Neuronal stem cell (in vitro differentiated cells): ENCODE measurements at regions not wholly inside any gene's neighbourhood (a gene's known extent, or its start where the extent isn't known, plus 50 kb on each side); places are given as distances from the start of the nearest gene placed in this dataset.

Source experiments
- DNase-seq: peaks from one replicate; pipeline ENCODE4 v3.0.0-alpha.2; 2013; ENCODE audit warnings: low spot score
- H2AFZ ChIP-seq: one replicate; pipeline ENCODE4 v1.6.1; 2013; ENCODE audit warnings: mild to moderate bottlenecking, low read length, inconsistent platforms
- H2AK5ac ChIP-seq: 2 replicates; pipeline ENCODE4 v1.6.1; 2013; ENCODE audit warnings: low read depth, mild to moderate bottlenecking, inconsistent platforms, low read length, moderate library complexity, mixed read lengths
- H2BK120ac ChIP-seq: 2 replicates; pipeline ENCODE4 v1.6.1; 2013; ENCODE audit warnings: low read depth, mild to moderate bottlenecking, inconsistent platforms, low read length, moderate library complexity, mixed read lengths
- H2BK12ac ChIP-seq: one replicate; pipeline ENCODE4 v1.6.1; 2013; ENCODE audit warnings: low read length, inconsistent platforms
- H2BK15ac ChIP-seq: 2 replicates; pipeline ENCODE4 v1.6.1; 2013; ENCODE audit warnings: mild to moderate bottlenecking, low read length, inconsistent platforms, mixed read lengths
- H2BK5ac ChIP-seq: one replicate; pipeline ENCODE4 v1.6.1; 2013; ENCODE audit warnings: inconsistent platforms, mild to moderate bottlenecking, low read length, moderate library complexity
- H3K14ac ChIP-seq: one replicate; pipeline ENCODE4 v1.6.1; 2013; ENCODE audit warnings: low read length, inconsistent platforms
- H3K18ac ChIP-seq: 2 replicates; pipeline ENCODE4 v1.6.1; 2013; ENCODE audit warnings: low read length, inconsistent platforms
- H3K23ac ChIP-seq: 2 replicates; pipeline ENCODE4 v1.6.1; 2013; ENCODE audit warnings: low read depth, mild to moderate bottlenecking, mixed read lengths, low read length, inconsistent platforms; ENCODE audit not compliant: poor library complexity
- H3K27ac ChIP-seq: replicated peaks from 3 replicates; pipeline ENCODE4 v1.5.1; 2013; ENCODE audit warnings: low read length, inconsistent platforms
- H3K27me3 ChIP-seq, 3 experiments: 2 replicates each; pipeline ENCODE4 v1.6.1; 2013; ENCODE audit warnings: low read length in 3 of 3, mild to moderate bottlenecking in 2 of 3, inconsistent platforms in 1 of 3, low read depth in 1 of 3, mixed read lengths in 1 of 3, moderate library complexity in 1 of 3; ENCODE audit not compliant: control insufficient read depth in 3 of 3, insufficient read depth in 3 of 3
- H3K36me3 ChIP-seq, 2 donors: replicated peaks in 1 of 2; 2 replicates each; pipeline ENCODE4 v1.6.1; 2013; ENCODE audit warnings: low read length in 2 of 2; ENCODE audit not compliant: control insufficient read depth in 2 of 2, insufficient read depth in 2 of 2
- H3K4ac ChIP-seq: 2 replicates; pipeline ENCODE4 v1.6.1; 2013; ENCODE audit warnings: inconsistent platforms, mild to moderate bottlenecking, low read length, moderate library complexity
- H3K4me1 ChIP-seq, 2 donors: 1 replicate in 1 of 2; 2 replicates in 1 of 2; pipeline ENCODE4 v1.6.1; 2013; ENCODE audit warnings: low read length in 2 of 2, low read depth in 1 of 2; ENCODE audit not compliant: control insufficient read depth in 2 of 2, insufficient read depth in 1 of 2
- H3K4me2 ChIP-seq: one replicate; pipeline ENCODE4 v1.6.1; 2013; ENCODE audit warnings: mild to moderate bottlenecking, low read length, inconsistent platforms; ENCODE audit not compliant: insufficient read depth, poor library complexity, severe bottlenecking
- H3K4me3 ChIP-seq, 2 donors: 2 replicates each; pipeline ENCODE4 v1.5.1; 2013; ENCODE audit warnings: low read length in 2 of 2, mild to moderate bottlenecking in 2 of 2, inconsistent platforms in 1 of 2, moderate library complexity in 1 of 2
- H3K79me1 ChIP-seq: one replicate; pipeline ENCODE4 v1.6.1; 2013; ENCODE audit warnings: low read depth, mild to moderate bottlenecking, inconsistent platforms, low read length, moderate library complexity
- H3K9ac ChIP-seq: one replicate; pipeline ENCODE4 v1.6.1; 2013; ENCODE audit warnings: mild to moderate bottlenecking, low read depth, low read length, inconsistent platforms; ENCODE audit not compliant: poor library complexity
- H3K9me3 ChIP-seq, 2 donors: replicated peaks in 1 of 2; 2 replicates each; pipeline versions ENCODE3 to v1.6.1; 2013; ENCODE audit warnings: low read length in 2 of 2, mild to moderate bottlenecking in 2 of 2, inconsistent platforms in 1 of 2, low read depth in 1 of 2, mixed read lengths in 1 of 2, moderate library complexity in 1 of 2; ENCODE audit not compliant: control insufficient read depth in 2 of 2, insufficient read depth in 1 of 2
- H4K8ac ChIP-seq: one replicate; pipeline ENCODE4 v1.6.1; 2013; ENCODE audit warnings: low read depth, mild to moderate bottlenecking, inconsistent platforms, low read length, moderate library complexity
- H4K91ac ChIP-seq: one replicate; pipeline ENCODE4 v1.6.1; 2013; ENCODE audit warnings: low read length, low read depth, mild to moderate bottlenecking, inconsistent platforms; ENCODE audit not compliant: poor library complexity
- WGBS, 2 donors: extraction: QIAGEN DNeasy Blood & Tissue Kit; methylation state at CpG; one replicate each; pipeline ENCODE4 v1.1.7; 2013; ENCODE audit warnings: missing lambda C conversion rate in 2 of 2, mixed read lengths in 1 of 2; ENCODE audit not compliant: insufficient read length in 2 of 2, insufficient replicate concordance in 1 of 2; ENCODE audit errors: extremely low coverage in 2 of 2; 5-methylcytosine and 5-hydroxymethylcytosine counted together

- no peak overlapping the region for H2BK12ac ChIP-seq
- no peak overlapping the region for H2AFZ ChIP-seq
- no peak overlapping the region for H3K4me3 ChIP-seq
- no peak overlapping the region for H2BK15ac ChIP-seq
- H2BK120ac ChIP-seq, result no peak overlapping the region
- no peak overlapping the region for H3K4ac ChIP-seq
- no peak overlapping the region for H2AK5ac ChIP-seq
- H3K4me1 ChIP-seq, result peaks cover 0 to 1% of the 10 kb centered on the region in 2 donors
- H3K18ac ChIP-seq, result no peak overlapping the region
- H3K4me2 ChIP-seq, result no peak overlapping the region
- WGBS, 2 donors, result no CpG with 5 or more reads among the region's 6 CpGs
- H3K14ac ChIP-seq, result no peak overlapping the region
- H3K36me3 ChIP-seq, result no peaks in the 10 kb centered on the region
- no peak overlapping the region for H2BK5ac ChIP-seq
- DNase-seq, result no peak
- no peak overlapping the region for H4K8ac ChIP-seq
- no peak overlapping the region for H3K23ac ChIP-seq
- H3K79me1 ChIP-seq, result no peaks in the 10 kb centered on the region
- no peak overlapping the region for H3K27ac ChIP-seq
- no peak overlapping the region for H3K9ac ChIP-seq
- H3K9me3 ChIP-seq, result no peaks in the 10 kb centered on the region
- no peak overlapping the region for H4K91ac ChIP-seq
- H3K27me3 ChIP-seq, result no peaks in the 10 kb centered on the region
These were observed 299.9 kb upstream of the LYZL1 start for GRCh38 chr10:28988980-28989379.

DNA sequence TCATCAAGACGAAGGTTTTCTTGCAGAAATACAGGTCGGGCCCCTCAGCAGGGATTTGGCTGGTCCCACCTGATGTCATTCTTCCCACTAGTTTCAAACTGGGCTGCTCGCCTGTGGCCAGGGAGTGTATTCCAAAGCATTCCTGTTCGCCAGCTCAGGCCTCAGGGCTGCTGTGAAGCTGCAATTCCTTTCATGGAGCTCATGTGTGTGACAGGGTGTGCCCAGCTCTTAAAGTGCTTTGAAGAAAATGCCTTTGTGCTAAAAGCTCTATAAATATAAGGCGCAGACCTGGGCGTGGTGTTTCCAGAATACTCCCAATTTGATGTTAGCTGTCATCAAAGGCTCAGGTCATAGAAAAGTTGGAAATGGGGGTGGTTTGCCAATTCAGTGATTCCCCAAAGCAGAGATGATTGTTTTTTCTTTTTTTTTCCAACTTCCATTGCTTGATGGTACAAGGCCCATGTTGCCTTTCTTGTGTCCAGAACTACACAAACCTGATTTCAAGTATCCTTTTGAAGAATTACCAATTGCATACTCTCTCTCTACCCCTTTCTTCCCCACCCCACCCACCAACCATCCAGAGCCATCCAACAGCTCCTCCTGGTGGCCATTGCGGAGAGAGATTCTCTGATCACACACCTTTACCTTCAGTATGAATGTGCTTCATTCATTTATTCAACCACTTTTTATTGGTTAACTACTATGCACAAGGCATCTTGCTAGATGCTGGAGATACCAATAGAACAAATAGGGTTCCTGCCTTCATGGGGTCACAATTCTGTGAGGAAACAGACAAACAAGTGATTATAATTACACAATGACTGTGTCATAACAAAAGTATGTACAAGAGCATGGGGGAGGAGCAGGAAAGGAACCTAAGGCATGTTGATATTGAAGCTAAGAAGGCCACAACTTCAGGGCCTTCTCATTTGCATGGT lies 297.3 kb upstream of the LYZL1 start:
- Histone ChIP-seq H2BK120ac (no peak overlapping the region), H2BK15ac (no peak overlapping the region), H3K9me3 (no peaks in the 10 kb centered on the region), H3K4ac (no peak overlapping the region), H4K91ac (no peak overlapping the region), H2BK12ac (no peak overlapping the region), H3K36me3 (no peaks in the 10 kb centered on the region), H3K4me2 (no peak overlapping the region), H3K23ac (no peak overlapping the region), H3K79me1 (no peaks in the 10 kb centered on the region), H3K9ac (no peak overlapping the region), H4K8ac (no peak overlapping the region), H2BK5ac (no peak overlapping the region), H2AFZ (no peak overlapping the region), H3K27me3 (no peaks in the 10 kb centered on the region), H3K4me1 (no peaks in the 10 kb centered on the region), H3K27ac (no peak overlapping the region), H3K14ac (no peak overlapping the region), H3K4me3 (no peak overlapping the region), H2AK5ac (no peak overlapping the region), H3K18ac (no peak overlapping the region)
- WGBS, 2 donors, result no CpG with 5 or more reads among the region's 7 CpGs
- peak; percentile 41 for DNase-seq

- H3K27me3 ChIP-seq, result no peaks in the 10 kb centered on the region
- no peak overlapping the region for H2AK5ac ChIP-seq
- H3K27ac ChIP-seq, result no peak overlapping the region
- no peak overlapping the region for H3K4ac ChIP-seq
- H4K8ac ChIP-seq, result no peak overlapping the region
- H3K4me2 ChIP-seq, result no peak overlapping the region
- no peak overlapping the region for H2BK12ac ChIP-seq
- H3K4me1 ChIP-seq, result no peaks in the 10 kb centered on the region
- H3K14ac ChIP-seq, result no peak overlapping the region
- no peak overlapping the region for H4K91ac ChIP-seq
- H3K36me3 ChIP-seq, result no peaks in the 10 kb centered on the region
- no peak overlapping the region for H3K9ac ChIP-seq
- H3K9me3 ChIP-seq, result no peaks in the 10 kb centered on the region
- no peak overlapping the region for H2BK15ac ChIP-seq
- no peak overlapping the region for H2AFZ ChIP-seq
- no peak overlapping the region for H3K18ac ChIP-seq
- DNase-seq, result no peak
- H3K23ac ChIP-seq, result no peak overlapping the region
- no CpG with 5 or more reads among the region's 8 CpGs for WGBS, 2 donors
- no peak overlapping the region for H3K4me3 ChIP-seq
- no peak overlapping the region for H2BK120ac ChIP-seq
- no peaks in the 10 kb centered on the region for H3K79me1 ChIP-seq
- H2BK5ac ChIP-seq, result no peak overlapping the region
These were observed 295.8 kb upstream of the LYZL1 start for GRCh38 chr10:28993056-28993455.

GRCh38 chr10:28993861-28994260 lies 295.0 kb upstream of the LYZL1 start:
- peaks cover 0 to 2% of the 10 kb centered on the region in 2 donors for H3K4me1 ChIP-seq
- WGBS, 2 donors, result 100% methylated on average over 1 of the region's 1 CpG; no CpG with 5 or more reads in 1 of the 2 donors
- H3K18ac ChIP-seq, result no peak overlapping the region
- H3K79me1 ChIP-seq, result no peaks in the 10 kb centered on the region
- no peak overlapping the region for H3K9ac ChIP-seq
- no peak overlapping the region for H3K14ac ChIP-seq
- H2AFZ ChIP-seq, result no peak overlapping the region
- H2BK120ac ChIP-seq, result no peak overlapping the region
- H3K4ac ChIP-seq, result no peak overlapping the region
- no peak overlapping the region for H4K8ac ChIP-seq
- no peak overlapping the region for H4K91ac ChIP-seq
- no peak overlapping the region for H3K23ac ChIP-seq
- no peak overlapping the region for H3K4me3 ChIP-seq
- no peak overlapping the region for H2BK15ac ChIP-seq
- no peak overlapping the region for H2AK5ac ChIP-seq
- no peaks in the 10 kb centered on the region for H3K27me3 ChIP-seq
- no peaks in the 10 kb centered on the region for H3K9me3 ChIP-seq
- no peak overlapping the region for H3K27ac ChIP-seq
- H3K36me3 ChIP-seq, result no peaks in the 10 kb centered on the region
- no peak overlapping the region for H3K4me2 ChIP-seq
- no peak overlapping the region for H2BK12ac ChIP-seq
- no peak overlapping the region for H2BK5ac ChIP-seq
- no peak for DNase-seq
